ENCODE measurements at regions not wholly inside any gene's neighbourhood (a gene's known extent, or its start where the extent isn't known, plus 50 kb on each side); places are given as distances from the start of the nearest gene placed in this dataset.

- no peak for TF ChIP-seq CTCF (IDR thresholded peaks at IDR 0.05; ENCODE audit: insufficient read depth, low read depth, low read length)
Observed at GRCh38 chr15:92809880-92810361, 90.2 kb upstream of the CHD2 start.

GRCh38 chr15:92810418-92811138, 89.5 kb upstream of the CHD2 start:
- Histone ChIP-seq H3K4me3 (ENCODE audit: low read depth, low read length) (peak overlapping the region; percentile 45), H3K36me3 (ENCODE audit: control insufficient read depth, insufficient read depth, low read length) (no peaks in the 10 kb centered on the region), H3K27me3 (ENCODE audit: control insufficient read depth, insufficient read depth, low read length) (no peaks in the 10 kb centered on the region)
- CTCF ChIA-PET = interaction anchor here (1.0 to 3.4 kb wide), 6 partner anchors 9 to 108 kb away, joined by 3 to 59 read pairs (median 6); no protein-coding TSS in a partner anchor
- POLR2A ChIA-PET = interaction anchor here (0.5 to 4.8 kb wide), 8 partner anchors 10 to 122 kb away, joined by 3 to 23 read pairs (median 8); partner anchors contain the start of gene CHD2
- no peak for TF ChIP-seq CTCF (IDR thresholded peaks at IDR 0.05; ENCODE audit: insufficient read depth, low read depth, low read length)
- DNase-seq (ENCODE audit: low read depth) = no peak

More at GRCh38 chr15:92809880-92810361, 90.2 kb upstream of the CHD2 start:
- POLR2A ChIA-PET = interaction anchor here (0.5 to 4.8 kb wide), 8 partner anchors 9 to 123 kb away, joined by 3 to 23 read pairs (median 8); partner anchors contain the start of gene CHD2
- CTCF ChIA-PET = interaction anchor here (0.6 to 3.4 kb wide), 18 partner anchors 9 to 130 kb away, joined by 3 to 59 read pairs (median 7); partner anchors contain the start of gene CHD2
- no peaks in the 10 kb centered on the region for H3K27me3 ChIP-seq (ENCODE audit: control insufficient read depth, insufficient read depth, low read length)
- H3K36me3 ChIP-seq (ENCODE audit: control insufficient read depth, insufficient read depth, low read length) = no peaks in the 10 kb centered on the region
- H3K4me3 ChIP-seq (ENCODE audit: low read depth, low read length) = peak overlapping the region; percentile 47
- no peak for DNase-seq (ENCODE audit: low read depth)

GRCh38 chr15:92811148-92811913, 88.8 kb upstream of the CHD2 start:
- ChIA-PET POLR2A (interaction anchor here (0.5 to 4.8 kb wide), 3 partner anchors 68 to 90 kb away, joined by 3 to 23 read pairs (median 6); no protein-coding TSS in a partner anchor), CTCF (interaction anchor here (1.0 to 3.4 kb wide), 5 partner anchors 10 to 82 kb away, joined by 3 to 12 read pairs (median 3); no protein-coding TSS in a partner anchor)
- Histone ChIP-seq H3K4me3 (ENCODE audit: low read depth, low read length) (peak overlapping the region; percentile 45), H3K36me3 (ENCODE audit: control insufficient read depth, insufficient read depth, low read length) (no peaks in the 10 kb centered on the region), H3K27me3 (ENCODE audit: control insufficient read depth, insufficient read depth, low read length) (no peaks in the 10 kb centered on the region)
- DNase-seq (ENCODE audit: low read depth) = no peak
- TF ChIP-seq CTCF (IDR thresholded peaks at IDR 0.05; ENCODE audit: insufficient read depth, low read depth, low read length) = no peak

- TF ChIP-seq CTCF (IDR thresholded peaks at IDR 0.05; ENCODE audit: insufficient read depth, low read depth, low read length) = no peak
- ChIA-PET CTCF (interaction anchor here (1.0 kb wide), 1 partner anchor 10 kb away, joined by 3 read pairs; no protein-coding TSS in a partner anchor), POLR2A (interaction anchor here (4.8 kb wide), 1 partner anchor 70 kb away, joined by 23 read pairs; no protein-coding TSS in a partner anchor)
- no peak for DNase-seq (ENCODE audit: low read depth)
- H3K4me3 ChIP-seq (ENCODE audit: low read depth, low read length) = no peak overlapping the region
- no peaks in the 10 kb centered on the region for H3K27me3 ChIP-seq (ENCODE audit: control insufficient read depth, insufficient read depth, low read length)
- H3K36me3 ChIP-seq (ENCODE audit: control insufficient read depth, insufficient read depth, low read length) = no peaks in the 10 kb centered on the region
Observed at GRCh38 chr15:92812271-92812670, 87.9 kb upstream of the CHD2 start.
